ENCODE measurements at regions not wholly inside any gene's neighbourhood (a gene's known extent, or its start where the extent isn't known, plus 50 kb on each side); places are given as distances from the start of the nearest gene placed in this dataset.
"Not testable (repeated sequence)": the region's sequence is repeated elsewhere in the genome, so short reads cannot be mapped to it uniquely, and the experiment has no call there.

DNA sequence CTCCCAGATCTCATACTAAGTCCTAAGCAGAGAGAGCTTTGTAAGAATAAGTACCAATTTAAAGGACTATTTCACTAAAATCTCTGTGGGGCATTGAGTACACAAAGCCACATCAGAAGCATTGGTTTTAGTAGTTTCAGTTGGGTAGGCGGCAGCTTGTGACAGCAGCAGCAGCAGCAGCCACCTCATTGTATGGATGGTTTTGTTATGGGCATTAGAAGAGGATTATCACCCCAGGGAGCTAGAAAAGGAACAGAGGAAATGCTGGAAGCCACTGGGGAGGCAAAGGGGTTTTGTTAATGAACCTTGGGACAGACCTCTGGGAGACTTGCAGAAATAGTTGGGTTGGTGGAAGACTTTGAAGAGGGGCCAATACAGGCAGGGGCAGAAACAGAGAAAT, 93.9 kb upstream of the FRMPD3 start:
- H3K27me3 Mint-ChIP-seq (ENCODE audit: unreplicated experiment): peaks cover 61% of the 10 kb centered on the region
- H3K4me3 Mint-ChIP-seq (ENCODE audit: low read depth, unreplicated experiment): no peak overlapping the region
- CTCF ChIA-PET: no interaction called here
- no peak overlapping the region for H3K27ac Mint-ChIP-seq (ENCODE audit: unreplicated experiment)
- no peak for DNase-seq
- H3K4me1 Mint-ChIP-seq (ENCODE audit: low read depth, unreplicated experiment): no peaks in the 10 kb centered on the region
- no peaks in the 10 kb centered on the region for H3K9me3 Mint-ChIP-seq (ENCODE audit: low read depth, unreplicated experiment)
- intact Hi-C loops (cut with micrococcal nuclease; ENCODE audit: unreplicated experiment): no loop called here
- BruUV-seq (replicated peaks): no TSS peak
- TF ChIP-seq, protein P1, sequence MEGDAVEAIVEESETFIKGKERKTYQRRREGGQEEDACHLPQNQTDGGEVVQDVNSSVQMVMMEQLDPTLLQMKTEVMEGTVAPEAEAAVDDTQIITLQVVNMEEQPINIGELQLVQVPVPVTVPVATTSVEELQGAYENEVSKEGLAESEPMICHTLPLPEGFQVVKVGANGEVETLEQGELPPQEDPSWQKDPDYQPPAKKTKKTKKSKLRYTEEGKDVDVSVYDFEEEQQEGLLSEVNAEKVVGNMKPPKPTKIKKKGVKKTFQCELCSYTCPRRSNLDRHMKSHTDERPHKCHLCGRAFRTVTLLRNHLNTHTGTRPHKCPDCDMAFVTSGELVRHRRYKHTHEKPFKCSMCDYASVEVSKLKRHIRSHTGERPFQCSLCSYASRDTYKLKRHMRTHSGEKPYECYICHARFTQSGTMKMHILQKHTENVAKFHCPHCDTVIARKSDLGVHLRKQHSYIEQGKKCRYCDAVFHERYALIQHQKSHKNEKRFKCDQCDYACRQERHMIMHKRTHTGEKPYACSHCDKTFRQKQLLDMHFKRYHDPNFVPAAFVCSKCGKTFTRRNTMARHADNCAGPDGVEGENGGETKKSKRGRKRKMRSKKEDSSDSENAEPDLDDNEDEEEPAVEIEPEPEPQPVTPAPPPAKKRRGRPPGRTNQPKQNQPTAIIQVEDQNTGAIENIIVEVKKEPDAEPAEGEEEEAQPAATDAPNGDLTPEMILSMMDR (IDR thresholded peaks at IDR 0.05; ENCODE audit: unreplicated experiment): no peak
- H3K36me3 Mint-ChIP-seq (ENCODE audit: insufficient read depth, unreplicated experiment): peaks cover 4% of the 10 kb centered on the region

DNA sequence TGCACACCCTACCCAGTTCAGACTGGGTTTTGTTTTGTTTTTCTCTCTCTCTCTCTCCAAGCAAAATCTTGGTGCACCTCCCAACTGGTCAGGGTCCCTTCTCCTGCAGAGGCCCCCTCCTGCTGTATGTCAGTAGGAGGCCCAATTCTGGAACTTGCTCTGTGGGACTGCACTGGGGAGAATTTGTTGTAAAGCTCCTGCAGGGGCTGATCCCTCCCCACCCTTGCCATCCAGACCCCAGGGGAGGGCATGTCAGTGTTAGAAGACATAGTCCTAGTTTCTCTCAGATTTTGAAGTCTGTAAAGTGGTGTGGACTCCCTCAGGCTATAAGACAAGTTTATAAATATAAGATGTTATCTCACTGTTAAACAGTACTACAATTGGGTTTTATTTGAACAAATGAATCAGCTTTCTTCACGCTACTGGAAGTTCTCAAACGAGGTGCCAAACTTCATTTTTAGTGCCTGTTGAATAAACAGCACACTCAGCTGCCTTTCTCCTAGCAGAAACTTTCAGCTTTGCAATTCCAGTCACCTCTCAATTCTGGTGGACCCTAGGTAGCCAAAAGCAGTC, 88.6 kb upstream of the FRMPD3 start:
- Mint-ChIP-seq H3K27me3 (ENCODE audit: unreplicated experiment) (peaks cover 33% of the 10 kb centered on the region), H3K9me3 (ENCODE audit: low read depth, unreplicated experiment) (peaks cover 2% of the 10 kb centered on the region), H3K4me3 (ENCODE audit: low read depth, unreplicated experiment) (no peak overlapping the region), H3K4me1 (ENCODE audit: low read depth, unreplicated experiment) (no peaks in the 10 kb centered on the region), H3K27ac (ENCODE audit: unreplicated experiment) (no peak overlapping the region), H3K36me3 (ENCODE audit: insufficient read depth, unreplicated experiment) (peaks cover 8% of the 10 kb centered on the region)
- intact Hi-C loops (cut with micrococcal nuclease; ENCODE audit: unreplicated experiment): no loop called here
- TF ChIP-seq, protein P1 (IDR thresholded peaks at IDR 0.05; ENCODE audit: unreplicated experiment): no peak
- no peak for DNase-seq
- no TSS peak for BruUV-seq (replicated peaks)
- CTCF ChIA-PET: no interaction called here

DNA sequence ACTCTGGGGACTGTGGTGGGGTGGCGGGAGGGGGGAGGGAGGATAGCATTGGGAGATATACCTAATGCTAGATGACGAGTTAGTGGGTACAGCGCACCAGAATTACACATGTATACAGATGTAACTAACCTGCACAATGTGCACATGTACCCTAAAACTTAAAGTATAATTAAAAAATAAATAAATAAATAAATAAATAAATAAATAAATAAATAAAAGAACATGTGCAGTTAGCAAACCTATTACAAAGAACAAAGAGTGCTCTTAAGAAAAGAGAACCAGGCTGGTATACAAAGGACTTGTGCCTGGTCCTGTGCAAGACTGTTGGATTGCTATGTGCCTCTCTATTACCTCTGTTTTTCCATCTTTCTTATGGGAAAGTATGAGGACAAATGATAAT, 79.3 kb upstream of the FRMPD3 start:
- H3K4me3 Mint-ChIP-seq (ENCODE audit: low read depth, unreplicated experiment): not testable (repeated sequence)

DNA sequence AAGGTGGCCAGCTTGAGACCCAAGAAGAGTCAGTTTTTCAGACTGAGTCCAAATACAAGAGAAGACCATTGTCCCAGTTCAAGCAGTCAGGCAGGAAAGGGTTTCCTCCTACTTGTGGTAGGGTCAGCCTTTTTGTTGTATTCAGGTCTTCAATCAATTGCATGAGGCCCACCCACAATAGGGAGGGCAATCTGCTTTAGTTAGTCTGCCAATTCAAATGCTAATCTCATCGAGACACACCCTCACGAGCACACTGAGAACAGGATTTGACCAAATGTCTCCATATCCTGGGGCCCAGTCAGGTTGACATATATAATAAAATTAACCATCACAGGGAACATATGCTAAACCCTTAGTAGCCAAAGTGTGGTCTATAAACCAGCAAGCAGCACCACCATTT, 75.3 kb upstream of the FRMPD3 start:
- Mint-ChIP-seq H3K4me3 (ENCODE audit: low read depth, unreplicated experiment) (no peak overlapping the region), H3K27me3 (ENCODE audit: unreplicated experiment) (peaks cover 10% of the 10 kb centered on the region), H3K27ac (ENCODE audit: unreplicated experiment) (no peak overlapping the region), H3K36me3 (ENCODE audit: insufficient read depth, unreplicated experiment) (no peaks in the 10 kb centered on the region), H3K9me3 (ENCODE audit: low read depth, unreplicated experiment) (no peaks in the 10 kb centered on the region), H3K4me1 (ENCODE audit: low read depth, unreplicated experiment) (no peaks in the 10 kb centered on the region)
- BruUV-seq (replicated peaks): no TSS peak
- CTCF ChIA-PET: interaction anchor here (0.6 kb wide), 1 partner anchor 242 kb away, joined by 3 read pairs; no protein-coding TSS in a partner anchor
- no peak for DNase-seq
- TF ChIP-seq, protein P1 (IDR thresholded peaks at IDR 0.05; ENCODE audit: unreplicated experiment): no peak
- intact Hi-C loops (cut with micrococcal nuclease; ENCODE audit: unreplicated experiment): no loop called here

More for the DNA sequence above, 79.3 kb upstream of the FRMPD3 start:
- H3K27me3 Mint-ChIP-seq (ENCODE audit: unreplicated experiment); H3K27ac Mint-ChIP-seq (ENCODE audit: unreplicated experiment); CTCF ChIA-PET; intact Hi-C loops (cut with micrococcal nuclease; ENCODE audit: unreplicated experiment); BruUV-seq (replicated peaks); H3K36me3 Mint-ChIP-seq (ENCODE audit: insufficient read depth, unreplicated experiment); H3K4me1 Mint-ChIP-seq (ENCODE audit: low read depth, unreplicated experiment); H3K9me3 Mint-ChIP-seq (ENCODE audit: low read depth, unreplicated experiment); DNase-seq: not testable (repeated sequence)

DNA sequence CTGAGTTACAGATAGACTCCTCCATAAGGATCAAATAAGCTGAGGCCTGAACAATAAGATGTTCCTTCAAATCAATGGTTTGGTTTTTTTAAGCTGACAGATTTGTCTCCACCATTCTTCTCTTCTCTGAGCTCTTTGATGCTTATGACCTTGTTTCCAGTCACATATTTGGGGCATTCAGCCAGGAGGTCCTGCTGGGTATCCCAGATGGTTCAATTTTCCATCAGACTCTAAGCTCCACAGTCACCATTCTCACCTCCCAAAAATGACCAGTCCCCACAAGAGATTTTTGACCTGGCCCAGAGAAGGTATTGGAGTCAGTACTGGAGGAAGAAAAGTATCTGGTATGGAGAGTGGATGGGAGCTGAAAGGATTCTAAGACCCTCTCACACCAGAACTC, 74.6 kb upstream of the FRMPD3 start:
- H3K4me1 Mint-ChIP-seq (ENCODE audit: low read depth, unreplicated experiment): no peaks in the 10 kb centered on the region
- BruUV-seq (replicated peaks): no TSS peak
- no peaks in the 10 kb centered on the region for H3K36me3 Mint-ChIP-seq (ENCODE audit: insufficient read depth, unreplicated experiment)
- DNase-seq: no peak
- CTCF ChIA-PET: interaction anchor here (0.5 to 0.6 kb wide), 2 partner anchors 26 to 241 kb away, joined by 3 read pairs; no protein-coding TSS in a partner anchor
- H3K27ac Mint-ChIP-seq (ENCODE audit: unreplicated experiment): no peak overlapping the region
- no peak overlapping the region for H3K4me3 Mint-ChIP-seq (ENCODE audit: low read depth, unreplicated experiment)
- intact Hi-C loops (cut with micrococcal nuclease; ENCODE audit: unreplicated experiment): no loop called here
- TF ChIP-seq, protein P1 (IDR thresholded peaks at IDR 0.05; ENCODE audit: unreplicated experiment): no peak
- peaks cover 17% of the 10 kb centered on the region for H3K27me3 Mint-ChIP-seq (ENCODE audit: unreplicated experiment)
- H3K9me3 Mint-ChIP-seq (ENCODE audit: low read depth, unreplicated experiment): no peaks in the 10 kb centered on the region

DNA sequence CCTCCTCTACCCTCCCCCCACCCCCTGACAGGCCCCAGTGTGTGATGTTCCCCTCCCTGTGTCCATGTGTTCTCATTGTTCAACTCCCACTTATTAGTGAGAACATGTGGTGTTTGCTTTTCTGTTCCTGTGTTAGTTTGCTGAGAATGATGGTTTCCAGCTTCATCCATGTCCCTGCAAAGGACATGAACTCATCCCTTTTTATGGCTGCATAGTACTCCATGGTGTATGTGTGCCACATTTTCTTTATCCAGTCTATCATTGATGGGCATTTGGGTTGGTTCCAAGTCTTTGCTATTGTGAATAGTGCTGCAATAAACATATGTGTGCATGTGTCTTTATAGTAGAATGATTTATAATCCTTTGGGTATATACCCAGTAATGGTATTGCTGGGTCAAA, 73.3 kb upstream of the FRMPD3 start:
- H3K4me3 Mint-ChIP-seq (ENCODE audit: low read depth, unreplicated experiment); BruUV-seq (replicated peaks); H3K27ac Mint-ChIP-seq (ENCODE audit: unreplicated experiment); H3K36me3 Mint-ChIP-seq (ENCODE audit: insufficient read depth, unreplicated experiment); intact Hi-C loops (cut with micrococcal nuclease; ENCODE audit: unreplicated experiment); H3K4me1 Mint-ChIP-seq (ENCODE audit: low read depth, unreplicated experiment); DNase-seq; CTCF ChIA-PET; H3K9me3 Mint-ChIP-seq (ENCODE audit: low read depth, unreplicated experiment): not testable (repeated sequence)
- H3K27me3 Mint-ChIP-seq (ENCODE audit: unreplicated experiment): peaks cover 21% of the 10 kb centered on the region

Measured in Calu3 (cell line).